SK-N-SH treated with all-trans-retinoic acid at 6 μM for 48 hours (cell line): ENCODE measurements at regions not wholly inside any gene's neighbourhood (a gene's known extent, or its start where the extent isn't known, plus 50 kb on each side); places are given as distances from the start of the nearest gene placed in this dataset.

Experiments
- ATAC-seq: fragments of 200-7000 bp; cut with Tn5 transposase; 3 replicates; pipeline ENCODE4 v1.9.1; 2020; ENCODE audit warnings: mild to moderate bottlenecking, moderate library complexity
- CSDC2 ChIP-seq: fragments of 250-450 bp; sonication (Bioruptor Pico); IDR thresholded peaks from 2 replicates; pipeline ENCODE4 v1.5.0; 2020; ENCODE audit warnings: mild to moderate bottlenecking, moderate library complexity
- ESRRG ChIP-seq: fragments of 250-450 bp; sonication (Bioruptor Pico); IDR thresholded peaks from 2 replicates; pipeline ENCODE4 v1.6.1; 2021; ENCODE audit warnings: mild to moderate bottlenecking
- GLIS3 ChIP-seq: fragments of 250-450 bp; sonication (Bioruptor Pico); IDR thresholded peaks from 2 replicates; pipeline ENCODE4 v1.5.0; 2020; ENCODE audit warnings: mild to moderate bottlenecking, moderate library complexity
- ISL1 ChIP-seq: fragments of 250-450 bp; sonication (Bioruptor Pico); IDR thresholded peaks from 2 replicates; pipeline ENCODE4 v2.1.2; 2022; ENCODE audit warnings: mild to moderate bottlenecking, moderate library complexity
- POU6F1 ChIP-seq: fragments of 250-450 bp; sonication (Bioruptor Pico); IDR thresholded peaks from 2 replicates; pipeline ENCODE4 v1.8.0; 2021; ENCODE audit warnings: low read depth, mild to moderate bottlenecking, moderate library complexity, borderline replicate concordance
- PPARA ChIP-seq: fragments of 250-450 bp; sonication (Bioruptor Pico); IDR thresholded peaks from 2 replicates; pipeline ENCODE4 v1.5.0; 2020; ENCODE audit warnings: mild to moderate bottlenecking, borderline replicate concordance
- RARB ChIP-seq: fragments of 250-450 bp; sonication (Bioruptor Pico); IDR thresholded peaks from 2 replicates; pipeline ENCODE4 v1.8.0; 2021; ENCODE audit warnings: mild to moderate bottlenecking, moderate library complexity
- SNAI2 ChIP-seq: fragments of 250-450 bp; sonication (Bioruptor Pico); IDR thresholded peaks from 2 replicates; pipeline ENCODE4 v1.5.0; 2020; ENCODE audit warnings: mild to moderate bottlenecking, moderate library complexity
- TCF4 ChIP-seq: fragments of 250-450 bp; sonication (Bioruptor Pico); IDR thresholded peaks from 2 replicates; pipeline ENCODE4 v1.8.0; 2021; ENCODE audit warnings: mild to moderate bottlenecking, moderate library complexity, borderline replicate concordance
- ZC3H10 ChIP-seq: fragments of 250-450 bp; sonication (Bioruptor Pico); IDR thresholded peaks from 2 replicates; pipeline ENCODE4 v1.5.1; 2021; ENCODE audit warnings: mild to moderate bottlenecking, moderate library complexity
- ZFP3 ChIP-seq: fragments of 250-450 bp; sonication (Bioruptor Pico); IDR thresholded peaks from 2 replicates; pipeline ENCODE4 v1.5.0; 2020; ENCODE audit warnings: mild to moderate bottlenecking, moderate library complexity
- ZFP30 ChIP-seq: fragments of 450-650 bp; formaldehyde crosslinking; IDR thresholded peaks from 2 replicates; pipeline ENCODE4 v1.5.0; 2022; ENCODE audit warnings: mild to moderate bottlenecking, moderate library complexity
- ZNF565 ChIP-seq: fragments of 450-650 bp; formaldehyde crosslinking; conservative IDR thresholded peaks from 2 replicates; pipeline ENCODE4 v1.5.0; 2020; ENCODE audit warnings: low read depth, mild to moderate bottlenecking, moderate library complexity
- ZNF70 ChIP-seq: fragments of 450-650 bp; formaldehyde crosslinking; IDR thresholded peaks from 2 replicates; pipeline ENCODE4 v1.5.0; 2020; ENCODE audit warnings: mild to moderate bottlenecking, moderate library complexity
- ZNF8 ChIP-seq: fragments of 450-650 bp; formaldehyde crosslinking; IDR thresholded peaks from 2 replicates; pipeline ENCODE4 v1.5.0; 2020; ENCODE audit warnings: mild to moderate bottlenecking, moderate library complexity
- TF ChIP-seq, protein P1 (sequence below): fragments of 250-450 bp; sonication (Bioruptor Pico); IDR thresholded peaks from 2 replicates; pipeline ENCODE4 v1.8.0; 2020; ENCODE audit warnings: mild to moderate bottlenecking, moderate library complexity, borderline replicate concordance
- TF ChIP-seq, protein P2 (sequence below): fragments of 250-450 bp; sonication (Bioruptor Pico); IDR thresholded peaks from 2 replicates; pipeline ENCODE4 v1.5.1; 2020; ENCODE audit warnings: low read depth, mild to moderate bottlenecking, moderate library complexity
- TF ChIP-seq, protein P3 (sequence below): fragments of 250-450 bp; sonication (Bioruptor Pico); IDR thresholded peaks from 2 replicates; pipeline ENCODE4 v1.5.1; 2021; ENCODE audit warnings: mild to moderate bottlenecking, moderate library complexity
- TF ChIP-seq, protein P4 (sequence below): fragments of 250-450 bp; sonication (Bioruptor Pico); IDR thresholded peaks from 2 replicates; pipeline ENCODE4 v1.5.0; 2020; ENCODE audit warnings: mild to moderate bottlenecking, moderate library complexity

DNA sequence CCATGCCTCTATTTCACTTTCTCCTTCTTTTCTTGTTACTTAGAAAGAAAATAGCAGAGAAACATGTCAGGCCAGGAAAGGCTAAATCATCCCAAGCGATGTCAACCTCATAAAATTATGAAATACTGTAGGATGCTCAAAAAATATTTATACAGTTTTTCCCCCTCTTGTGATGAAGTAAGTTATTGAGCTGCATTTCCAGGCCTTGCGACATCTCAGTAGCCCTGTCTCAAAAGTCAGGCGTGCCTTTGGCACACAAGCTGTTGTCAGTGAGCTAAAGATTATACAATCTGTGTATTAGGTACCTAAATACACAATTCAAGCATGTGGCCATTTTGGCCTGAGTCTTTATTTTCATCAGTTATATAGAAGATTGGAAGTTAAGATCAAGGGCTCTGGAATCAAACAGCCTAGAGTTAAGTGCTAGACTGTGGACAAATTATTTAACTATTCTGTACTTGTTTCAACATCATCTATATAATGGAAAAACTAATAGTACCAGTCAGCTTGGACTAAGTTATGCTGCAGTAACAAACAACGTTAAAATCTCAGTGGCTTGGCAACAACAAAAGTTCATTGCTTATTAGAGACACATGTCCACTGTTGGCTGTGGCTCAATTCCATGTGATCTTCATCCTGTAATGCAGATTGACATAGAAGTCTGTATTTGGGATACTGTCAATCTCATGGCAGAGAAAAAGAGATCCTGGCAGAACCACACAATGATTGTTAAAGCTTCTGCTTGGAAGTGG lies 406.4 kb upstream of the PROK2 start:
- ATAC-seq, result no peak
- TF ChIP-seq CSDC2 (CRISPR knock-in tag) (no peak), ZC3H10 (CRISPR knock-in tag) (no peak), ZNF565 (CRISPR knock-in tag) (no peak)
- TF ChIP-seq, protein P1, sequence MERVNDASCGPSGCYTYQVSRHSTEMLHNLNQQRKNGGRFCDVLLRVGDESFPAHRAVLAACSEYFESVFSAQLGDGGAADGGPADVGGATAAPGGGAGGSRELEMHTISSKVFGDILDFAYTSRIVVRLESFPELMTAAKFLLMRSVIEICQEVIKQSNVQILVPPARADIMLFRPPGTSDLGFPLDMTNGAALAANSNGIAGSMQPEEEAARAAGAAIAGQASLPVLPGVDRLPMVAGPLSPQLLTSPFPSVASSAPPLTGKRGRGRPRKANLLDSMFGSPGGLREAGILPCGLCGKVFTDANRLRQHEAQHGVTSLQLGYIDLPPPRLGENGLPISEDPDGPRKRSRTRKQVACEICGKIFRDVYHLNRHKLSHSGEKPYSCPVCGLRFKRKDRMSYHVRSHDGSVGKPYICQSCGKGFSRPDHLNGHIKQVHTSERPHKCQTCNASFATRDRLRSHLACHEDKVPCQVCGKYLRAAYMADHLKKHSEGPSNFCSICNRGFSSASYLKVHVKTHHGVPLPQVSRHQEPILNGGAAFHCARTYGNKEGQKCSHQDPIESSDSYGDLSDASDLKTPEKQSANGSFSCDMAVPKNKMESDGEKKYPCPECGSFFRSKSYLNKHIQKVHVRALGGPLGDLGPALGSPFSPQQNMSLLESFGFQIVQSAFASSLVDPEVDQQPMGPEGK (CRISPR knock-in tag), result no peak
- TF ChIP-seq, protein P2, sequence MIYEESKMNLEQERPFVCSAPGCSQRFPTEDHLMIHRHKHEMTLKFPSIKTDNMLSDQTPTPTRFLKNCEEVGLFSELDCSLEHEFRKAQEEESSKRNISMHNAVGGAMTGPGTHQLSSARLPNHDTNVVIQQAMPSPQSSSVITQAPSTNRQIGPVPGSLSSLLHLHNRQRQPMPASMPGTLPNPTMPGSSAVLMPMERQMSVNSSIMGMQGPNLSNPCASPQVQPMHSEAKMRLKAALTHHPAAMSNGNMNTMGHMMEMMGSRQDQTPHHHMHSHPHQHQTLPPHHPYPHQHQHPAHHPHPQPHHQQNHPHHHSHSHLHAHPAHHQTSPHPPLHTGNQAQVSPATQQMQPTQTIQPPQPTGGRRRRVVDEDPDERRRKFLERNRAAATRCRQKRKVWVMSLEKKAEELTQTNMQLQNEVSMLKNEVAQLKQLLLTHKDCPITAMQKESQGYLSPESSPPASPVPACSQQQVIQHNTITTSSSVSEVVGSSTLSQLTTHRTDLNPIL (CRISPR knock-in tag), result no peak
- TF ChIP-seq, protein P3, sequence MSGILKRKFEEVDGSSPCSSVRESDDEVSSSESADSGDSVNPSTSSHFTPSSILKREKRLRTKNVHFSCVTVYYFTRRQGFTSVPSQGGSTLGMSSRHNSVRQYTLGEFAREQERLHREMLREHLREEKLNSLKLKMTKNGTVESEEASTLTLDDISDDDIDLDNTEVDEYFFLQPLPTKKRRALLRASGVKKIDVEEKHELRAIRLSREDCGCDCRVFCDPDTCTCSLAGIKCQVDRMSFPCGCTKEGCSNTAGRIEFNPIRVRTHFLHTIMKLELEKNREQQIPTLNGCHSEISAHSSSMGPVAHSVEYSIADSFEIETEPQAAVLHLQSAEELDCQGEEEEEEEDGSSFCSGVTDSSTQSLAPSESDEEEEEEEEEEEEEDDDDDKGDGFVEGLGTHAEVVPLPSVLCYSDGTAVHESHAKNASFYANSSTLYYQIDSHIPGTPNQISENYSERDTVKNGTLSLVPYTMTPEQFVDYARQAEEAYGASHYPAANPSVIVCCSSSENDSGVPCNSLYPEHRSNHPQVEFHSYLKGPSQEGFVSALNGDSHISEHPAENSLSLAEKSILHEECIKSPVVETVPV (CRISPR knock-in tag), result no peak

DNA sequence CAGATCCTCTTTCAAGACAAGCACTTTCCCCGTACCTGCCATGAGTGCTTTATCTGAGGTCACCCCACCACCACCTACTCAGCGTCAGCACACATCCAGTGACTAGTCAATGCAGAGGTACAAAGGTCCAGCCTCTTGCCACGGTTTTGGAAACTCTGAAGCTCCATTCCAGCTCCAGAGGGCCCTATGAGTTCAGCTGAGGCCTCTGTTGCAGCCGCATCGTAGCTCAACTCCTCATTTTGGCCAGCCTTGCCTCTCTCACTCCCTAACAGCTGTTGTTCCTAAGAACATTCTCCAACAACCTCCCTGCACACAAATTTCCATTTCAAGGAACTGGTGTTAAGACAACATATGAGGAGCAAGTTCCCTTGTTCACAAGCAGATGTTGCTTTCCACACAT lies 405.1 kb upstream of the PROK2 start:
- ATAC-seq, result no peak

GRCh38 chr3:72189339-72189738 lies 404.4 kb upstream of the PROK2 start:
- TF ChIP-seq ZFP3 (CRISPR knock-in tag) (no peak), PPARA (no peak), ZFP30 (CRISPR knock-in tag) (no peak), SNAI2 (CRISPR knock-in tag) (no peak), ZNF565 (CRISPR knock-in tag) (no peak), ESRRG (no peak), TCF4 (no peak), POU6F1 (CRISPR knock-in tag) (no peak), GLIS3 (CRISPR knock-in tag) (no peak), CSDC2 (CRISPR knock-in tag) (no peak), ZNF70 (no peak), RARB (CRISPR knock-in tag) (no peak), ZNF8 (no peak), ISL1 (CRISPR knock-in tag) (no peak)
- TF ChIP-seq, protein P1 (CRISPR knock-in tag), result no peak
- TF ChIP-seq, protein P3 (CRISPR knock-in tag), result no peak
- TF ChIP-seq, protein P2 (CRISPR knock-in tag), result no peak
- no peak for ATAC-seq

More for the DNA sequence above, 405.1 kb upstream of the PROK2 start:
- TF ChIP-seq, protein P4, sequence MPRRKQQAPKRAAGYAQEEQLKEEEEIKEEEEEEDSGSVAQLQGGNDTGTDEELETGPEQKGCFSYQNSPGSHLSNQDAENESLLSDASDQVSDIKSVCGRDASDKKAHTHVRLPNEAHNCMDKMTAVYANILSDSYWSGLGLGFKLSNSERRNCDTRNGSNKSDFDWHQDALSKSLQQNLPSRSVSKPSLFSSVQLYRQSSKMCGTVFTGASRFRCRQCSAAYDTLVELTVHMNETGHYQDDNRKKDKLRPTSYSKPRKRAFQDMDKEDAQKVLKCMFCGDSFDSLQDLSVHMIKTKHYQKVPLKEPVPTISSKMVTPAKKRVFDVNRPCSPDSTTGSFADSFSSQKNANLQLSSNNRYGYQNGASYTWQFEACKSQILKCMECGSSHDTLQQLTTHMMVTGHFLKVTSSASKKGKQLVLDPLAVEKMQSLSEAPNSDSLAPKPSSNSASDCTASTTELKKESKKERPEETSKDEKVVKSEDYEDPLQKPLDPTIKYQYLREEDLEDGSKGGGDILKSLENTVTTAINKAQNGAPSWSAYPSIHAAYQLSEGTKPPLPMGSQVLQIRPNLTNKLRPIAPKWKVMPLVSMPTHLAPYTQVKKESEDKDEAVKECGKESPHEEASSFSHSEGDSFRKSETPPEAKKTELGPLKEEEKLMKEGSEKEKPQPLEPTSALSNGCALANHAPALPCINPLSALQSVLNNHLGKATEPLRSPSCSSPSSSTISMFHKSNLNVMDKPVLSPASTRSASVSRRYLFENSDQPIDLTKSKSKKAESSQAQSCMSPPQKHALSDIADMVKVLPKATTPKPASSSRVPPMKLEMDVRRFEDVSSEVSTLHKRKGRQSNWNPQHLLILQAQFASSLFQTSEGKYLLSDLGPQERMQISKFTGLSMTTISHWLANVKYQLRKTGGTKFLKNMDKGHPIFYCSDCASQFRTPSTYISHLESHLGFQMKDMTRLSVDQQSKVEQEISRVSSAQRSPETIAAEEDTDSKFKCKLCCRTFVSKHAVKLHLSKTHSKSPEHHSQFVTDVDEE (CRISPR knock-in tag), result no peak
